PC-9 (cell line): ENCODE measurements at regions not wholly inside any gene's neighbourhood (a gene's known extent, or its start where the extent isn't known, plus 50 kb on each side); places are given as distances from the start of the nearest gene placed in this dataset.

ENCODE experiments used
- BruUV-seq: library from RNA; stranded (reverse); fragments of 400-500 nt; replicated peaks from 2 replicates; lab custom pipeline; 2021; lab: Mats Ljungman, UMichigan
- CTCF ChIA-PET: fragments of 300-600 bp; sonication (Branson Sonifier 250); formaldehyde crosslinking; loops from one replicate; lab custom pipeline; 2022; ENCODE audit warnings: antibody characterized with exemption; lab: Charles Lee
- POLR2A ChIA-PET: fragments of 300-600 bp; sonication (Branson Sonifier 250); formaldehyde crosslinking; loops from one replicate; lab custom pipeline; 2022; ENCODE audit warnings: antibody characterized with exemption; ENCODE audit not compliant: unreplicated experiment; lab: Charles Lee
- DNase-seq, 2 experiments: peaks; one replicate each; pipeline versions ENCODE4 v3.0.0 to v3.0.0-alpha.2; 2015 to 2022; ENCODE audit warnings: mixed read lengths in 1 of 2
- H2AFZ ChIP-seq: fragments of 200-600 bp; sonication (generic); 2 replicates; pipeline ENCODE4 v1.8.1; 2017; ENCODE audit warnings: antibody characterized with exemption
- H3F3A ChIP-seq: fragments of 200-600 bp; sonication (generic); 2 replicates; pipeline ENCODE4 v1.8.1; 2017; ENCODE audit warnings: antibody characterized with exemption, mild to moderate bottlenecking, low read depth; ENCODE audit not compliant: insufficient read depth
- H3K27ac ChIP-seq: fragments of 200-600 bp; sonication (generic); 2 replicates; pipeline ENCODE4 v1.6.1; 2016; ENCODE audit warnings: mixed run types
- H3K27me3 ChIP-seq: fragments of 200-600 bp; sonication (generic); 2 replicates; pipeline ENCODE4 v1.6.1; 2016; ENCODE audit warnings: low read depth, mixed run types; ENCODE audit not compliant: insufficient read depth
- H3K36me3 ChIP-seq: fragments of 200-600 bp; sonication (generic); 2 replicates; pipeline ENCODE4 v1.6.1; 2016; ENCODE audit warnings: low read depth, mixed run types
- H3K4me1 ChIP-seq: fragments of 200-600 bp; sonication (generic); replicated peaks from 2 replicates; pipeline ENCODE4 v1.6.1; 2016; ENCODE audit warnings: mixed run types; ENCODE audit not compliant: insufficient read depth
- H3K4me2 ChIP-seq: fragments of 200-600 bp; sonication (generic); 2 replicates; pipeline ENCODE4 v1.6.1; 2017; ENCODE audit warnings: mixed run types
- H3K4me3 ChIP-seq: fragments of 200-600 bp; sonication (generic); 2 replicates; pipeline ENCODE4 v1.6.1; 2016; ENCODE audit warnings: mixed run types
- H3K79me2 ChIP-seq: fragments of 200-600 bp; sonication (generic); 2 replicates; pipeline ENCODE4 v1.6.1; 2017; ENCODE audit warnings: low read depth, mixed run types
- H3K9me2 ChIP-seq: fragments of 200-600 bp; sonication (generic); 2 replicates; pipeline ENCODE4 v1.8.1; 2017; ENCODE audit warnings: mild to moderate bottlenecking; ENCODE audit not compliant: insufficient read depth
- H3K9me3 ChIP-seq: fragments of 200-600 bp; sonication (generic); 2 replicates; pipeline ENCODE4 v1.8.1; 2016; ENCODE audit warnings: low read depth; ENCODE audit not compliant: insufficient read depth
- H4K20me1 ChIP-seq: fragments of 200-600 bp; sonication (generic); 2 replicates; pipeline ENCODE4 v1.8.1; 2017; ENCODE audit not compliant: insufficient read depth
- EZH2 ChIP-seq: fragments of 200-600 bp; sonication (generic); IDR thresholded peaks from 2 replicates; pipeline ENCODE4 v1.8.0; 2017; ENCODE audit warnings: antibody characterized with exemption, low read depth
- intact Hi-C: fragments of 100-400 bp; cut with micrococcal nuclease; formaldehyde crosslinking; loops from one replicate; pipeline ENCODE4 v1.10.0; 2022; ENCODE audit not compliant: unreplicated experiment
- TF ChIP-seq, protein P1 (sequence below): fragments of 200-600 bp; sonication (generic); conservative IDR thresholded peaks from 2 replicates; pipeline ENCODE4 v1.6.1; 2017; ENCODE audit warnings: mixed run types, antibody characterized with exemption, mild to moderate bottlenecking, moderate library complexity

DNA sequence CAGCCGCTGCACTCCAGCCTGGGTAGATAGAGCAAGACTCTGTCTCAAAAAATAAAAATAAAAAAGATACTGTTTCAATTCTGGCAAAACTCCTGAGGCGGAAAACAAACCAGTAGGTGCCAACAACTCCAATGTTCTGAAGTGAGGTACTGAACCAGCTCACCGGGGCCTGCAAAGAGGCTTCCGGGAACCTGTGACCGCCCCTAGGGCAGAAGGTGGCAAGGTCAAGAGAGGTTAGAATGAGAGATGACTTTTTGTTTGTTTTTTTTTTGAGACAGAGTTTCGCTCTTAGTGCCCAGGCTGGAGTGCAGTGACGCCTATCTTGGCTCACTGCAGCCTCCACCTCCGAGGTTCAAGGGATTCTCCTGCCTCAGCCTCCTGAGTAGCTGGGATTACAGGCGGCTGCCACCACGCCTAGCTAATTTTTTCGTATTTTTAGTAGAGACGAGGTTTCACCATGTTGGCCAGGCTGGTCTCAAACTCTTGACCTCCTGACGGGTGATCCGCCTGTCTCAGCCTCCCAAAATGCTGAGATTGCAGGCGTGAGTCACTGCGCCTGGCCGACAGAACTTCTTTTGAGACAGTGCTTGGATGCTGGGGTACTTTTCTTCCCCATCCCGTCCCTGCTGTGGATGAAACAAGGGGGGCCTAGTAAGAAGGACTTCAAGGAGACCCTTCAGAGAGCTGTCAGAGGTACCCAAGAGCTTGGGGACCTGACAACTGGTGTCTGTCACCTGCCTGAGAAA is 91.9 kb upstream of the SLC25A33 start:
- TF ChIP-seq EZH2: no peak
- TF ChIP-seq, protein P1, sequence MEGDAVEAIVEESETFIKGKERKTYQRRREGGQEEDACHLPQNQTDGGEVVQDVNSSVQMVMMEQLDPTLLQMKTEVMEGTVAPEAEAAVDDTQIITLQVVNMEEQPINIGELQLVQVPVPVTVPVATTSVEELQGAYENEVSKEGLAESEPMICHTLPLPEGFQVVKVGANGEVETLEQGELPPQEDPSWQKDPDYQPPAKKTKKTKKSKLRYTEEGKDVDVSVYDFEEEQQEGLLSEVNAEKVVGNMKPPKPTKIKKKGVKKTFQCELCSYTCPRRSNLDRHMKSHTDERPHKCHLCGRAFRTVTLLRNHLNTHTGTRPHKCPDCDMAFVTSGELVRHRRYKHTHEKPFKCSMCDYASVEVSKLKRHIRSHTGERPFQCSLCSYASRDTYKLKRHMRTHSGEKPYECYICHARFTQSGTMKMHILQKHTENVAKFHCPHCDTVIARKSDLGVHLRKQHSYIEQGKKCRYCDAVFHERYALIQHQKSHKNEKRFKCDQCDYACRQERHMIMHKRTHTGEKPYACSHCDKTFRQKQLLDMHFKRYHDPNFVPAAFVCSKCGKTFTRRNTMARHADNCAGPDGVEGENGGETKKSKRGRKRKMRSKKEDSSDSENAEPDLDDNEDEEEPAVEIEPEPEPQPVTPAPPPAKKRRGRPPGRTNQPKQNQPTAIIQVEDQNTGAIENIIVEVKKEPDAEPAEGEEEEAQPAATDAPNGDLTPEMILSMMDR: no peak
- no TSS peak for BruUV-seq
- H3K27ac ChIP-seq: no peak overlapping the region
- no peaks in the 10 kb centered on the region for H3K36me3 ChIP-seq
- no peak overlapping the region for H3K4me3 ChIP-seq
- no peaks in the 10 kb centered on the region for H3K79me2 ChIP-seq
- no peaks in the 10 kb centered on the region for H3K9me2 ChIP-seq
- H3K4me1 ChIP-seq: no peaks in the 10 kb centered on the region
- intact Hi-C loops: no loop called here
- no peak overlapping the region for H2AFZ ChIP-seq
- no peak overlapping the region for H3K4me2 ChIP-seq
- POLR2A ChIA-PET: no interaction called here
- no peaks in the 10 kb centered on the region for H3F3A ChIP-seq
- no peak for DNase-seq
- H3K27me3 ChIP-seq: no peaks in the 10 kb centered on the region
- no peaks in the 10 kb centered on the region for H3K9me3 ChIP-seq
- H4K20me1 ChIP-seq: no peaks in the 10 kb centered on the region
- CTCF ChIA-PET: no interaction called here

- no peaks in the 10 kb centered on the region for H3K36me3 ChIP-seq
- H3K4me2 ChIP-seq: no peak overlapping the region
- no TSS peak for BruUV-seq
- no peaks in the 10 kb centered on the region for H4K20me1 ChIP-seq
- ChIA-PET POLR2A (interaction anchor here (0.7 kb wide), 1 partner anchor 35 kb away, joined by 4 read pairs; no protein-coding TSS in a partner anchor), CTCF (interaction anchor here (0.5 kb wide), 1 partner anchor 131 kb away, joined by 5 read pairs; no protein-coding TSS in a partner anchor)
- no peak overlapping the region for H3K4me3 ChIP-seq
- H3K27ac ChIP-seq: no peak overlapping the region
- no peaks in the 10 kb centered on the region for H3K9me3 ChIP-seq
- no peaks in the 10 kb centered on the region for H3K9me2 ChIP-seq
- intact Hi-C loops: no loop called here
- H3F3A ChIP-seq: no peaks in the 10 kb centered on the region
- H3K27me3 ChIP-seq: no peaks in the 10 kb centered on the region
- no peak for TF ChIP-seq EZH2
- TF ChIP-seq, protein P1: no peak
- no peaks in the 10 kb centered on the region for H3K79me2 ChIP-seq
- H2AFZ ChIP-seq: no peak overlapping the region
- H3K4me1 ChIP-seq: no peaks in the 10 kb centered on the region
- DNase-seq: no peak
Observed at GRCh38 chr1:9448132-9449109, 90.8 kb upstream of the SLC25A33 start.

- TF ChIP-seq EZH2: no peak
- TF ChIP-seq, protein P1: no peak
- no peaks in the 10 kb centered on the region for H3K9me3 ChIP-seq
- no peak overlapping the region for H3K27ac ChIP-seq
- no peak overlapping the region for H3K4me2 ChIP-seq
- no peaks in the 10 kb centered on the region for H3K36me3 ChIP-seq
- no peak overlapping the region for H2AFZ ChIP-seq
- no peaks in the 10 kb centered on the region for H3K79me2 ChIP-seq
- H3F3A ChIP-seq: no peaks in the 10 kb centered on the region
- CTCF ChIA-PET: interaction anchor here (0.5 kb wide), 1 partner anchor 131 kb away, joined by 5 read pairs; no protein-coding TSS in a partner anchor
- no peaks in the 10 kb centered on the region for H3K27me3 ChIP-seq
- POLR2A ChIA-PET: interaction anchor here (0.7 kb wide), 1 partner anchor 34 kb away, joined by 4 read pairs; no protein-coding TSS in a partner anchor
- intact Hi-C loops: no loop called here
- H4K20me1 ChIP-seq: no peaks in the 10 kb centered on the region
- no peak overlapping the region for H3K4me3 ChIP-seq
- H3K9me2 ChIP-seq: no peaks in the 10 kb centered on the region
- no peaks in the 10 kb centered on the region for H3K4me1 ChIP-seq
- no peak for DNase-seq
- BruUV-seq: no TSS peak
Observed at GRCh38 chr1:9449110-9449627, 90.1 kb upstream of the SLC25A33 start.
